Dedifferentiated amniotic fluid mesenchymal stem cell (primary cell): ENCODE measurements at regions not wholly inside any gene's neighbourhood (a gene's known extent, or its start where the extent isn't known, plus 50 kb on each side); places are given as distances from the start of the nearest gene placed in this dataset.
"Not testable (repeated sequence)": the region's sequence is repeated elsewhere in the genome, so short reads cannot be mapped to it uniquely, and the experiment has no call there.

Source experiments
- DNase-seq: peaks from one replicate; pipeline ENCODE4 v3.0.0-alpha.2; 2016; ENCODE audit errors: extremely low spot score

GRCh38 chr1:88466899-88467580 is 217.0 kb upstream of the PKN2 start:
- no peak for DNase-seq

DNA sequence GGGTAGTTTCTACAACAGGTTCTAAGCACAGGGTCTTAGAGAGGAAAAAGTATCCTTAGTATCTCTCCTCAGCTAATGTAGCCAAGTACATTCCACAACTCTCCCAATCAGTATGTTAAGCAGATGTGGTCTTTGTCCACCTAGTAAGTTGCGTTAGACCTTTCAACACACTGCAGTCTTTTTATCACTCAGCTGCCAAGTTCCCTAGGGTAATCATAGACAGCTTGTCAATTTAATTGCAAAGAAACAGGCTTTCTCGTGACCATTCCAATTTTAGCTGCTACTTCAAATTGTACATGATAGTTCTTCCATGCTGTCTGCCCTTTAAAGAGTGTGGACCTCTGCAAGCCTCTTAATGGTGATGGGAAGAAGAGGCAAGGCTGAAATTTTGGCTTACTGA is 211.8 kb upstream of the PKN2 start:
- DNase-seq: no peak

DNA sequence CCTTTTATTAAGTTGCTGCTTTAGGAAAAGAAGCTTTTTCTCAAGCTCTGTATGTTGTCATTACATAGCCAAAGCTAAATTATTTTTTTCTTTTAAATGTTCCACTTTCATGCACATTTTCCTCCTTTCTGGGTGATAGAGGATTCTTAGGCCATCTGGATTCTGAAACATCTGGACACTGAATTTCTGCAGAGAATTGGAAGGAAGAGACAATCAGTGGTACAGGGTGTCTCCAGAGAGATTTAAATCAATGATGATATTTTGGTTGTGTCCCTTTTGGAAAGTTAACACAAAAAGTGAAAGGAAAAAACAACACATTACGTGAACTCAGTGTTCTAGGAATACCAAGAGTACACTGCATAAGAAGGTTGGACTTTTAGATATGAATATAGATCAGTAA is 211.4 kb upstream of the PKN2 start:
- no peak for DNase-seq

DNA sequence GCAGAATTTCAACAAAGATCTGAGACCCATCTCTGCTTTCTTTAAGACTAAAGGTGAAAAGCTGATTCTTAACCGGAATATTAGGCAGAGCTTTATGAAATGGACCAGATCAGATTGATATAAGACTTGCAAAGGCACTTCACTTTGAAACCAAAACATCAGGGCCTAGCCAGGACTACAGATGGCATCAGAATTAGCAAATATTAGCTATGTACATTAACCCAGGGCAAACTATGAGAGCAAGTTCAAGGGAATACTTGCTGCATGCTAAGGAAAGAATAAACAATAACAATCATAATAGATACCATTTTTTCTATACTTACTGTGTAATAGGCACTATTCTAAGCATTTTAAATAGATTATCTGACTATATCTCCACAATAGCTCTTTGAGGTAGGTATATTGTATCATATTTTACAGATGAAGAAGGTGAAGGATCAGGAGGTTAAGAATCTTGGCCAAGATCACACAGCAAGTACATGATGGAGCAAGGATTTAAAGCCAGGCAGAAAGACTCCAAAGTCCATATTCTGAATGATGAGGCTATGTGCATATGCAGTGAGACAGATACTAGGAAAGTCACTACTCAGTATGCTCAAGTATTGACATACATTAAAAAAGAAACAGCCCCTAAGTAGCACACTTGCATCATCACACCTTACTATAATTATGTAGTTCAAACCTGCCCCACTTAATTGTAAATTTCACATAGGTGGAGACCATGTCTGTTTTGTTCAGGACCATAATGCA is 209.3 kb upstream of the PKN2 start:
- no peak for DNase-seq

DNA sequence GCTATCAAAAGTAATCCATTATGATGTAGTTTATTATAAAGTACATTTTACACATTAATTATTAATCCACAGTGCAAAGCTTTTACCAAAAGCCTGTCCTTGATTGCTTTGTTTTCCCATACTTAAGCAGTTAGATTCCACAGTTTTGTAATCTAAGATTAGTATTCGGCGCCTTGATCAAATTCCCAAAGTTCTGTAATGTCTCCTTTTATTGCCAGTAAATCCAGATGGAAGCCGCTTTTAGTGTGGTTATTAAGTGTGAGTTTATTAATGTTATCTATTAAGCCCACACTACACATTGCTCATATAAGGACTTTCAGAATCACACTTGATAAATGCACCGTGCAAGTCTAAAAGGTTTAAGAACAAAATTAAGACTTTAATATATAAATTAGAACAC is 199.2 kb upstream of the PKN2 start:
- DNase-seq: no peak

GRCh38 chr1:88488237-88488636 is 195.8 kb upstream of the PKN2 start:
- DNase-seq: no peak

- DNase-seq: no peak
These were observed 193.4 kb upstream of the PKN2 start for GRCh38 chr1:88490676-88491075.

- DNase-seq: no peak
These were observed 184.4 kb upstream of the PKN2 start for GRCh38 chr1:88499671-88500070.

DNA sequence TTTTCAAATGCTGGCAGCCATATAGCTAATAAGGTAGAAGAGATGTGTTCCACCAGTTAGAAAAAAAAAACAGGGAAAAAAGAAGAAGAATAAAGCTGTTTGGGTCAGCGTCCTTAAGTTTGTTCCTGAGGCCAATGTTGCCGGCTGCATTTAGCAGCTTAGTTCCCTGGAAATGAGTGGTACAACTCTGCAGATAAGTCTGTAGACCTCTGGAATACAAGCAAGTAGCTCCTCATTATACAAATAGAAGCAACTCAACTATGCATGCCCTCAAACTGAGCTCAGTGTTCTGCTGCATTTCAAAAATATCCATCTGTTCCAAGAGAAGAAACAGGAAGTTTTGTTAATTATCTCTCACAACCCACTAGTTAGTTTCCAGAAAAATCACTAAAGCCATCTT is 181.2 kb upstream of the PKN2 start:
- no peak for DNase-seq

DNA sequence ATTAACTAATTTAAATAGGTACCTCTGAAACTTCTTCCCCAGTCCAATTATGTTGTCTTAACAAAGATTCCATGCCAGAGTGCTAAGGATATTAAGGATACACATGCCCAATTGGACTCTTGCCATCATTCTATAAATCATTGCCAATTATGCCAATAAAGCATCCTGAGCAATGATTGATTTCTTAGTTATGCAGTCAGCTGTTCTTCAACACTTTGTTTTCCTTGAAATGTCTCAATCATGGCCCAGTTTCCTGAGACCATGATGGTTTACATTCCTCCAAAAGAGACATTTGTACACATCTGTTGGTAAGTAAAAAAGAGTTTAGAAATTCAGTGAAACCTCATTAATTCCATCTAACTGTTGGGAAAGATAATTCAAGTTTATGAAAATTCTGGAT is 180.4 kb upstream of the PKN2 start:
- DNase-seq: no peak

- DNase-seq: no peak
These were observed 179.5 kb upstream of the PKN2 start for GRCh38 chr1:88504601-88505000.

DNA sequence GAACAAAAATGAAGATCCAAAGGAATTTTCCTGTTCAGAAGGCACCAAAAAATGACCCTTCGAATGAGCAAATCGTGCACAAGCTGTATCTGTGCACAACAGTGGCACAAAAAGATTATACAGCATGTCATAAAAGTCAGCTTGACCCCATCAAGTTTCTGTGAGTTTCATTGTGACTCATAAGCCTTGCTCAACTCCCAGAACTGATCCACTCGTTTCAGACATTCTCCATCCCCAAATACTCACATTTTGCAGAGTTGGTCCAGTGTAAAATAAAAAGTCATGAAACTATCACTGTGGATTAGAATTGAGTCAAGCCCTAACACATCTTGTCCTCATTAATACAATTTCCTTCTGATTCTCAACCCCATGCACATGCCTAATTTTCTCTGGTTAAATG is 174.7 kb upstream of the PKN2 start:
- DNase-seq: no peak

DNA sequence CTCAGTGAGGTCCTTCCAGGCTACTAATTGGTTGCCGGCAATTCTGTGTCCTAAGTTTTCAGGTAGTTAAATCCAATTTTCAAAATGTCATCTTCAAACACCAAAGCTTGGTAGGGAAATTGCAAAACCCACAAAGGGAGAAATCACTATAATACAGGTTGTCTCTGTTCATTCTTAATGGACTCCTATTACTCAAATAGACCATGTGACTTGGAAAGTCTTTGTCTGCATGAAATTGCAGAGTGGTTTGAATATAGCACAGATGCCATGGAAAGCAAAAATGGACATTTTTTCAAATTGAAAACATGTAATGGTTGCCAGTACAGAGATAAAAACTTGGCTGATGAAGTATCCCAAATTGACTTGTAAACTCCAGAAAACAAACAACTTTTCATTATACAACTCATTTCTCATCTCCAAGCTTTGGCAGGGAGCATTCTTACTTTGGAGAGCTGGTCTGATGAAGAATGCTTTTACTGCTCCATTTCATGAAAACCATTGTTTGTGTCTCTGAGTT is 169.5 kb upstream of the PKN2 start:
- no peak for DNase-seq

- DNase-seq: not testable (repeated sequence)
These were observed 166.6 kb upstream of the PKN2 start for GRCh38 chr1:88517499-88517898.

DNA sequence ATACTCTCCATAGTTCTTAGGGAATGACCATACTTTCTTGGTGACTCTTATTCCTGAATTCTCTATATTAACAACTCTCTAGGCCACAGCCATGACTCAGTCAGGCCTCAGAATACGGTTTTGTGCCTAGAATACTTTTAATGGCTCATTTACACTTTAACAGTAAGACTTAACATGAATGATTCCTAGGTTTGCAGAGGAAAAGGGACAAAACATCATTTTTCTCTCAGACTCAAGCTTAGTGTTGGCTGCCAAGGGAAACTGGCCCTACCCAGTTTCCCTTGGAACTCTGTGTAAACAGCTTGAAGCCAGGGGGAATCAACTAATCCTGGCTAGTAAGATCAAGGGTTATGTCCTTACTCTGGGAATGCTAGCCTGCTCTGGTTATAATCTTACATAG is 164.9 kb upstream of the PKN2 start:
- DNase-seq: no peak

DNA sequence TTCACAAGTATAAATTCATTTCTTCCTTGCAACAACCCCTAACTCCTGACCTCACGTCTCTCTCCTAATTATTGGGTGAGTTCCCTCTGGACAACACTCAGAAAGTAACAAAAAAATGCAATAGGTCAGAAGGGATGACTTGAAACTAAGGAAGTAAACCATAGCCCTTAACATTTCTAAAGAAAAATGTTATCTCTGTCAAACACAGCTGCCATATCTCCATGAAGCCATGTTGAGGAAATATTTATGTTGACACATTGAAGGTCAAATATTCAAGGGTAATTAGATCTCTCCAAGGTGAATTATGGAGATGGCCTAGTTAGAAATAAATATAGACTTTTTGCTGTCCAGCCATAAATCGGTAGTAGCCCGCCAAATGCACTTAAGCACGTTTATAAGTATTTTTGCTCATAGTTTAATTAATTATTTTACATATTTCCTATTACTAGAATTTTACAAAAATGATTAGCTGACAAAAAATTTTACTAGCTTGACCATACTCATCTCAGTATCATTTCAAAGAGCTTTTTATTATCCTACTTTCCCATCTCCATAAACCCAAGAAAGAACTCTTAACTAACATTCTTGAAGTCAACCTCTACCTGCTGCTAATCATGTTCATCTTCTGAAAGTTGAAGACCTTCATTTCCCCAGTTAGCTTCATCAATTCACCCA is 160.1 kb upstream of the PKN2 start:
- DNase-seq: no peak

- no peak for DNase-seq
These were observed 157.6 kb upstream of the PKN2 start for GRCh38 chr1:88526456-88526855.

GRCh38 chr1:88528792-88529191 is 155.3 kb upstream of the PKN2 start:
- no peak for DNase-seq

DNA sequence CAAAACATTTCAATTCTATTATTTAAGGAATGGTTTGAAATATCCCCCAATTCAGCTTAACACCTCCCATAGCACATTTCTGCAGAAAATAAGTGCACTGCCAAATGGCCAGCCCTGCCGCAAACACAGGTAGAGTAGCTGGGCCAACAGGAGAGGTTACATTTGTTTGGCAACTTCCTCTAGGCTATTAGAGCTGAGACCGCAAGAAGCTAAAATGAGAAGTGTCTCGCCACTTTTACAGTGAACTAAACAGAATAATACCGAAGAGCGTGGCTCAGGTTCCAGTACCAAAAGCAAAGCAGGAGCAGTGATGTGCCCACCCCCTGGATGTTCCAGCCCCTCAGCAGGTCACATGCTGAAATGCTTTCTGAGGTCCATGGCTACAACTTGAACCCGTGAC is 154.5 kb upstream of the PKN2 start:
- DNase-seq: no peak

- DNase-seq: no peak
These were observed 153.8 kb upstream of the PKN2 start for GRCh38 chr1:88530246-88530645.

- DNase-seq: no peak
These were observed 146.3 kb upstream of the PKN2 start for GRCh38 chr1:88537787-88538186.

DNA sequence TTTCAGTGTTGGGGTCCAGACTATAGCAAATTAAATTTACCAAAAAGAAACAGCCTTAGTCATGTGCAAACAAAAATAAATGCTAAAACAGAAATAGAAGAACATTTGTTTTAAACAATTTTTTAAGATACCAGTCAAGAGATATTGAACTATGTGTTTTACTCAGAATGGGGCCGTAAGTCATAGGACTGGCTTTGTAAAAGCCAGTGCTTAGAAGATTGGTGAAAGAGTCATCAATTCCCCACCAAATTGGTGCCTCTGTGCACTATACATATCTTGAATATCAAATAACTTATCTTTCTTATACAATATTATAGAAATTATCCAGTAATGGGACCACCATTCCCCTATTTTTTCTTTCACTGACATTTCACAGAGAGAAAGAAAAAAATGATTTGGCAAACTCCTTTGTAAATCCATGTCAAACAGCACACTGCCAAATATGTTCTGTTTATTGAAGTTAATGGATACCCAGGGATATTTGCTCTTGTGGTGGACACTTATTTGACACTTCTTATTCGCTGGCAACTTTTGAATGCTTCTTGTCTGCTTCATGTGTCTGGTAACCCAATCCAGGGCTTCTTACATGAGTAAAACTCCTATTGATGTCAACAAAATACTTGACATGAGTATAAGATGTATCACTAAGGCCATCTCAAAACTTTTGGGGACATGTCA is 145.7 kb upstream of the PKN2 start:
- DNase-seq: no peak
